GM13976 (cell line): ENCODE measurements at regions not wholly inside any gene's neighbourhood (a gene's known extent, or its start where the extent isn't known, plus 50 kb on each side); places are given as distances from the start of the nearest gene placed in this dataset.

Experiments
- DNase-seq: peaks from one replicate; pipeline ENCODE4 v3.0.0; 2012; ENCODE audit warnings: low spot score
- in situ Hi-C: fragments of 300-500 bp; cut with MboI; formaldehyde crosslinking; loops from one replicate; pipeline ENCODE4 v1.12.0; 2022; ENCODE audit warnings: low sequenced_read_pairs, mixed read lengths, inconsistent platforms; ENCODE audit not compliant: unreplicated experiment
- TF ChIP-seq, protein P1 (sequence below): IDR thresholded peaks from 2 replicates; pipeline ENCODE4 v1.5.1; 2012; ENCODE audit warnings: borderline replicate concordance, mild to moderate bottlenecking; ENCODE audit not compliant: insufficient read depth; ENCODE audit errors: extremely low read depth, missing control alignments, control extremely low read depth

DNA sequence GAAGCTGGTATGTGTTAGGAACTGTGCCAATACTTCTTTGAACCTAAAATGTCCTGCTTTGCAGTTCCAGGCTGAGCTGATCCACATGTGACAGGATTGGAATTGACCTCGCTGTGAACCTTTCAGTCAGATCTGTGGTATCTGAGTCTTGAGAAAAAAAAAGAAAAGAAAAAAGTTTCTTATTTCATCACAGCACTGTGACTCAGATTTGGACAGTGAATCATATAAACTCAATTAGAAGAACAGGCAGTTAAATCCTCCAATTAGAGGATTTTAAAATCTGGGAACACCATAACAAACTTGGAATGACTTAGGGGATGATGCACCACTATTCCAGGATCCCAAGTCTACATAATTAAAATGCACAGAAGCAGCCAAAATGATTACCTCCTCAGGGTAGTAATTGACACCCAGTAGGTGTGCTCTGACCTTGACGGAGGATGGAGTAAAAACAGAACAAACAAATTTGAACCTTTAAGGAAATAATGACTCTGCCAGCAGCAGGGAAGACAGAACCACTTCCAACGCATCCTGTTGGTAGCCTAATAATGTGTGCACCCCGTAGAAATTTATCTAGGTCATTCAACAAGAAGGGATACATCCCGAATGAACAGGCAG lies 57.8 kb upstream of the RAI14 start:
- in situ Hi-C loops, result no loop called here
- DNase-seq, result no peak
- TF ChIP-seq, protein P1, sequence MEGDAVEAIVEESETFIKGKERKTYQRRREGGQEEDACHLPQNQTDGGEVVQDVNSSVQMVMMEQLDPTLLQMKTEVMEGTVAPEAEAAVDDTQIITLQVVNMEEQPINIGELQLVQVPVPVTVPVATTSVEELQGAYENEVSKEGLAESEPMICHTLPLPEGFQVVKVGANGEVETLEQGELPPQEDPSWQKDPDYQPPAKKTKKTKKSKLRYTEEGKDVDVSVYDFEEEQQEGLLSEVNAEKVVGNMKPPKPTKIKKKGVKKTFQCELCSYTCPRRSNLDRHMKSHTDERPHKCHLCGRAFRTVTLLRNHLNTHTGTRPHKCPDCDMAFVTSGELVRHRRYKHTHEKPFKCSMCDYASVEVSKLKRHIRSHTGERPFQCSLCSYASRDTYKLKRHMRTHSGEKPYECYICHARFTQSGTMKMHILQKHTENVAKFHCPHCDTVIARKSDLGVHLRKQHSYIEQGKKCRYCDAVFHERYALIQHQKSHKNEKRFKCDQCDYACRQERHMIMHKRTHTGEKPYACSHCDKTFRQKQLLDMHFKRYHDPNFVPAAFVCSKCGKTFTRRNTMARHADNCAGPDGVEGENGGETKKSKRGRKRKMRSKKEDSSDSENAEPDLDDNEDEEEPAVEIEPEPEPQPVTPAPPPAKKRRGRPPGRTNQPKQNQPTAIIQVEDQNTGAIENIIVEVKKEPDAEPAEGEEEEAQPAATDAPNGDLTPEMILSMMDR, result no peak

DNA sequence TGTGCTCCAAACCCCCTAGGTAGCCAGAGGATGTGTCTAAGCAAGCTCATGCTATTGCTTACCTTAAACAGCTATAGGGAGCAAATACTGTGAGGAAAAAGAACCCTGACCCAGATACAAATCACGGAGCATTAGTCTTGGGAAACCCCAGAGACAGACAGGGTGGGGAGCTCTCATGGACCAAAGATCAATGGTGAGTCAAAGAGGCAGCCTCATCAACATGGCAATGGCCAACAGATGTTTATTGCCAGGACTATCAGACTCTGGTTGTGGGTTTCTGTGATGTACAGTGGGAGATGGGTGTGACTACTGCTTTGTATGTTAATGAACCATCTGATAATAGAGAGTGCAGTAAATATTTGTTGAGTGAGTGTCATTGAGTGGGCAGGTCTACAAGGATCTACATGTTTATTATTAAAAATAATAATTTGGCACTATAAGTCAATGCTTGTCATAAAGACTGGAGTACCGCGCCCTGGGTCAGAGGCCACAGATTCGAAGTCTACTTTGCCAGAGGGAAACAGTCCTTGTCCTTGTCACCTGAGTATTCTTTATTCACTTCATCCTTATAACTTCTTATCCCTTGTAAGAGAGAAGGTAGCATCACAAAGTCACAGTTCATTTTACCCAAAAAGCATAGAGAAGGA lies 56.5 kb upstream of the RAI14 start:
- in situ Hi-C loops, result no loop called here
- TF ChIP-seq, protein P1, result no peak
- no peak for DNase-seq

DNA sequence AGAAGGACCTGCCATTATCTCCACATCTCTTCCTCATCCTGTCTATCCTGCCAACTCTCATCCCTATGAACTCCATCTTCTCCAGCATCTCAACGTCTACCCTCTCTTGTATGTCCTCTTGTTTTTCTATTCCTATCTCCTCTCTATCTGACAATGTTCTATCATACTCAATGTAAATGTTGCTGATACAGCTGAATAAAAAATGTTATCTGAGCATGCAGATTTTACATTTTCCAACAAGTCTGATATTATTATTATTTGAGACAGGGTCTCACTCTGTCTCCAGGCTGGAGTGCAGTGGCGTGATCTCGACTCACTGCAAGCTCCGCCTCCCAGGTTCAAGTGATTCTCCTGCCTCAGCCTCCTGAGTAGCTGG lies 56.0 kb upstream of the RAI14 start:
- DNase-seq, result no peak
- TF ChIP-seq, protein P1, result no peak

DNA sequence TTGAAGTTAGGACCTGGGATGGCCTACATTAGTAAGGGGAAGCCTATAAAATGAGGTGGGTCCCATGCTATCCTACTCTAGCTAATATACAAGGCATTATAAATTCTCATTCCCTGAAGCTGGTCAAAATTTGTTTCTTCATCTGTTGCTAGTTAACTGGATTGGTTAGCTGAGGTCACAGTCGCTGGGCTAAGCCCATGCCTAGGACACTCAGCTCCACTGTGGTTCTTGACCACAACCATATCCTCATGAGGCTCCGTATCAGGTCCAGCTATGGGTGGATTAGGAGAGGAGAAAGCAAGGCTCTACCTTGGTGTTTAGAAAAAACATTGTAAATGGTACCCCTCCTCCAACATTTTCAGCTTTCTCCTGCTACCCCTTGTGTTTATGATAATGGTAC lies 52.8 kb upstream of the RAI14 start:
- TF ChIP-seq, protein P1, result no peak
- in situ Hi-C loops, result no loop called here
- DNase-seq, result no peak

More for the DNA sequence above, 56.0 kb upstream of the RAI14 start:
- in situ Hi-C loops, result no loop called here

DNA sequence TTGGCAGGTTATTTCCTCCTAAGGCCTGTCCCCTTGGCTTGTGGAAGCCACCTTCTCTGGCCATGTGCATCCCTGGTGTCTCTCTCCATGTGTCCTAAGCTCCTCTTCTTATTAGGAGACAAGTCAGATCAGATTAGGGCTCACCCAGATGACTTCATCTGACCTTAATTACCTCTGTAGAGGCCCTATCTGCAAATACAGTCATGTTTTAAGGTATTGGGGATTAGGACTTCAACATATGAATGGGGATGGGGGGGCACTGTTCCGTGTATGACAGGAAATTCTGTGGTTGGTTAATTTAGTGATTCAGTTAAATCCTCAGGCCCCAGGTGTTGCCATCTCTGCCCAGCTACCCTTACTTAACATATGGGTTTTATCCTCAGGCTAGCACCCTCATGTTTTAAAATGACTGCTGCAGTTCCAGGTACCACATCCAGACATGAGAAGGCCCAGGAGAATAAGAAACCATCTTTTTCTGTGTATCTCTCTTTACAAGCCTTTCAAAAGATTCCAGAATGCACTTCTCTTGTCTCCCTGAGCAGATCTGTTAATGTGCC lies 51.9 kb upstream of the RAI14 start:
- DNase-seq, result no peak
- in situ Hi-C loops, result no loop called here
- TF ChIP-seq, protein P1, result no peak

DNA sequence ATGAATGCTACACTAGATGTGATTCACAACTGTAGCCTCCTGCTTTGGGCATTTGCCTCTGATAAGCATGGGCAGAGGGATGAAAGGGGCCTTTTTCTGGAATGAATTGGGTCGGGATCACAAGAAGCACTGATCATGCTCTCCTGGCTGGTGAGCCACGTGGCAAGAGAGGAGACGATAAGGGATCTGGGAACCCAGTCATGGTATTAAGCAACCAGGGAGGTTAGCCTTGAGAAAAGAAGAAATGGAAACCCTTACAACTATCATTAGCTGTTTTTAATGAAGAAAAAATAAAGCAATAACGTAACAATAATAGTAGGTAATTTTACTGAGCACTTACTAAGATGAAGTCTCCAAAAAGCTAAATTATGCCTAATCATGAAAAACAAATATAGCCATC lies 50.0 kb upstream of the RAI14 start:
- TF ChIP-seq, protein P1, result no peak
- in situ Hi-C loops, result no loop called here
- DNase-seq, result no peak
